GM21526 (cell line): ENCODE measurements at regions not wholly inside any gene's neighbourhood (a gene's known extent, or its start where the extent isn't known, plus 50 kb on each side); places are given as distances from the start of the nearest gene placed in this dataset.
"Not testable (repeated sequence)": the region's sequence is repeated elsewhere in the genome, so short reads cannot be mapped to it uniquely, and the experiment has no call there.

ENCODE experiments used
- ATAC-seq: cut with Tn5 transposase; IDR thresholded peaks from one replicate; pipeline ENCODE4 v1.9.1; 2021; ENCODE audit warnings: moderate library complexity; ENCODE audit not compliant: unreplicated experiment, low FRiP score

DNA sequence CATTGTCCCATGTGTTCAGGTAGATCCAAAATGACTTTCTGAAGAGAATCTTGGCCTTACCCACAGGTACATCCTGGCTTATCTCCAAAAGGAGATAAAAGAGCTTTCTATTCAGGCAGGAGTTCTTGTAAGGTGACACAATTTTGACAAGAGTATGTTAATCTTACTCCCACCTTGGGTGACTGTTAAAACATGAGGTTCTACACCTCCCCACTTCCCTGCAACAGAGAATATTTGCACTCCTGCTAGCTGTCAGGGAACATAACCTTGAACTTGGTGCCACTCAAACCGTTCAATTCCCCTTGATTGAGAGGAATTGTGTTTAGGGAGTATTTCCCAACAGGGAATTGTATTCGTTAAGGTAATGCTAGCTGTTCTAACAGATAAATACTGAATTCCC, 372.5 kb upstream of the KLHL29 start:
- ATAC-seq: no peak

DNA sequence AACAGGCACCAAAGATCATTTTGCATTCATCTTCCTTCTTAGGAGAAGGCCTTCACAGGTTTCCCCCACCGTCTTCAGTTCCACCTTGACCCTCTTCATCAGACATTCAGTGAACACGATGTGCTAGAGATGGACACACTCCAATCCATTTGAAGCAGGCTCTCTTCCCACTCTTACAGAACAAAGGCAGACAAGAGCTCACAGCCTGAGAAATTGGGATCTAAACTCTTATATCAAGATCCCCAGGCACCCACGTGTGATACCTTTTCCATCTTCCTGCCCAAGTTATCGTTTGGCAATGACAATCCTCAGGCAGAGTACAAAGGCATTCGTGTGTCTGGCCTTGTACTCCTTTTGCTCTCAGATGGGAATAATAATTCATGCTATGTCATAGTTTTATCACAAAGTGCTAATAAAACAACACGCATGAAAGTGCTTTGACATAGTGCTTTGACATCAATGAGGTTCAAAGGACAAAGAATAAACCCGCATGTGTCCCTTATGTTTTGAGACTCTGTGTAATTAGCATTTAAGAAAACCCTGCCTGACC, 369.3 kb upstream of the KLHL29 start:
- no peak for ATAC-seq

- ATAC-seq: no peak
Observed at GRCh38 chr2:23019476-23019875, 365.5 kb upstream of the KLHL29 start.

GRCh38 chr2:23020659-23021058, 364.3 kb upstream of the KLHL29 start:
- no peak for ATAC-seq

GRCh38 chr2:23021311-23022120, 363.5 kb upstream of the KLHL29 start:
- ATAC-seq: no peak

DNA sequence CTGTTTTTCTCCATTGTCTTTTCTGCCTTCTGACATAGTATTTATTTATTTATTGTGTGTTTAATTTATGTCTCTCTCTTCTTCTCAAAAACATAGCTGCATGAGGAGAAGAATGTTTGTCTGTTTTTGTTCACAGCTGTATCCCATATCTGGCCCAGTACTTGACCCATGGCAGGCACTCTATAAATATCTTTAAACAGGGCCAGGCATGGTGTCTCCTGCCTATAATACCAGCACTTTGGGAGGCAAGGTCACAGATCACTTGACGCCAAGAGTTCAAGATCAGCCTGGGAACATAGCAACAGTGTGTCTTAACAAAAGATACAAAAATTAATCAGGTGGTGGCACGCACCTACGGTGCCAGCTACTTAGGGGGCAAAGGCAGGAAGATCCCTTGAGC, 361.3 kb upstream of the KLHL29 start:
- ATAC-seq: no peak

DNA sequence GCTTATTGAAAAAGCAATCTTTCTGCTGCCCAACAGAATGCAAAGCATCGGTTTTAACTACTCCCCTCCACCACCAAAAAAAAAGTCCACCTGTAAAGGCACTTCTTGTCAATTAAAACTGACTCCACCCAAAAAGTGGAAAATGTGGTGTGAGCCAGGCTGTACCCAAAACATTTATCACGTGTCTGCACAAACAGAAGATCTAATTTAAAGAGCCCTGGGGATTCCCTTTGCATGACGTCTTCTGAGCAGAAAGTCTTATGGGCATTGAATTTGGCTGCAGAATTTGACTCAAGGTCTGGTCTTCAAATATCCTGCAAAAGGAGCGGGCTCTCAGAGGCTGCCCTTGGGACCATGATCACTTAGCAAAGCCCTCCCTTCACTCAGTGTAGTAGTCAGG, 358.3 kb upstream of the KLHL29 start:
- no peak for ATAC-seq

DNA sequence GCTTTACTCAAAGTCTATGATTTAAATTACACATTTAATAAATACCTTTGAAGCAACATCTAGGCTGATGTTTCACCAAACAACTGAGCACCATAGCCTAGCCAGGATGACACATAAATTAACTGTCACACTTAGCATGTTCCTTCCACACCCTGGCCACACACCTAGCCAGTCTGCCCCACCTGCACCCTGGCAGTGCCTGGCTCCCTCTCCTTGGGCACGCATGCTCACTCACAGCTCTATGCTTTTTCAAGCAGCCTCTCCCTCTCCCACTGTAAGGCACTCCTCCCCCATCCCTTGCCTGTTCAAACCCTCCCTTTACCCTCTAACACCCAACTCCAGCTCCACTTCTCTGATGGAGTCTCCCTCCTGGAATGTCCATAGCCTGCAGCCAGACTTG, 357.6 kb upstream of the KLHL29 start:
- no peak for ATAC-seq

DNA sequence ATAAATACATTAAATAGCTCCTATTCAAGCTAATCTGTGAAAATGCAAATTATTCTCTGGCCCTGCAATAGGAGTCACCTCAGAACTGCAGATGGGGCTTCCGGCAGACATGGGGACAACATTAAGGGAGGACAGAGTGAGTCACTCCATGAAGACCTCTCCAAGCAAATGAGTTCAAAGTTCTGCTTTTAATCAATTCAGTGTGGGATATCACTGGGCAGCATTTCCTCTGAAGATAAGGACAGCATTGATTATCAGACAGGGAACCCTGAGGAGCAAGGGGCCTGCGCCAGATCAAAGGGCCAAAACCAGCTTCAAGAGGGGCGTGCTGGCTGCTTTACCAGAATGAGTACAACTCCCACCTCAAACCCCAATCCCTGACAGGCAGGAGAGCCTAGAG, 356.9 kb upstream of the KLHL29 start:
- ATAC-seq: no peak

GRCh38 chr2:23029111-23029510, 355.9 kb upstream of the KLHL29 start:
- ATAC-seq: no peak

GRCh38 chr2:23029951-23030350, 355.0 kb upstream of the KLHL29 start:
- no peak for ATAC-seq

DNA sequence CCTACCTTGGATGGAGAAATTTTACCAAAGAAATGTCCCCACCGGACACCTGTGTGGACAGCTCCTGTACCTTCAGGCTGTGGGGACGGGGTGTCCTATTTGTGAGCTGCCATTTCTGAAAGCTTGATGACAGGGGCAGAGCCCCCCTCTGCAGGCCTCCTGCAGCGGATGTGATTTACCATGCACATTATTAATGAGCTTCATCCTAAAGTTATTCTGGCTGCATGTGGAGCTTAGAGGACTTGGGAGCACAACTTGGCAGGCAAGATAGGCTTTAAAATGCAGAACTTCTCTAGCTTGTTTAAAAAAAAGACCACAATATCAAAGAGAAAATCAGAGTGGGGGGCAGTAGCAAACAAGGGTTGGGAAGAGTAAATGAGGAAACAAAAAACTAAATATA, 350.0 kb upstream of the KLHL29 start:
- no peak for ATAC-seq

GRCh38 chr2:23036629-23037028, 348.4 kb upstream of the KLHL29 start:
- no peak for ATAC-seq

GRCh38 chr2:23037596-23037995, 347.4 kb upstream of the KLHL29 start:
- ATAC-seq: no peak

DNA sequence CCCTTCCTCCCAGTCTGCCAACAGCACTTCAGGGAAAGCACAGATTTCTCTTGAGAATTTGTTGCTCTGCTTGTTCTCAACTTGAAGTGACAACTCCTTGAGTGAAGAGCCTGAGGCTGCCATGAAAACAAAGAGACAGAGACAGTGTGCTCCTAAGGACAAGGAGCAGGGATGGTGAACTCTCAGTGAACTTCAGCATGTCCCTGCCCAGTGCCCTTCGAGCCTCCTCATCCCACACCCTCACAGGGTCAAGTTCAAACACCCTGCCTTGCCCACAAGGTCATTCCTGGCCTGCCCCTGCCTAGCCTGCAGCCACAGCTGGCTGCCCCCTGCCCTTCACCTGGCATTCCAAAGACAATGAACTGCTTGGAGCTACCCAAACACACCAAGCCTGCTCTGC, 343.5 kb upstream of the KLHL29 start:
- ATAC-seq: no peak

DNA sequence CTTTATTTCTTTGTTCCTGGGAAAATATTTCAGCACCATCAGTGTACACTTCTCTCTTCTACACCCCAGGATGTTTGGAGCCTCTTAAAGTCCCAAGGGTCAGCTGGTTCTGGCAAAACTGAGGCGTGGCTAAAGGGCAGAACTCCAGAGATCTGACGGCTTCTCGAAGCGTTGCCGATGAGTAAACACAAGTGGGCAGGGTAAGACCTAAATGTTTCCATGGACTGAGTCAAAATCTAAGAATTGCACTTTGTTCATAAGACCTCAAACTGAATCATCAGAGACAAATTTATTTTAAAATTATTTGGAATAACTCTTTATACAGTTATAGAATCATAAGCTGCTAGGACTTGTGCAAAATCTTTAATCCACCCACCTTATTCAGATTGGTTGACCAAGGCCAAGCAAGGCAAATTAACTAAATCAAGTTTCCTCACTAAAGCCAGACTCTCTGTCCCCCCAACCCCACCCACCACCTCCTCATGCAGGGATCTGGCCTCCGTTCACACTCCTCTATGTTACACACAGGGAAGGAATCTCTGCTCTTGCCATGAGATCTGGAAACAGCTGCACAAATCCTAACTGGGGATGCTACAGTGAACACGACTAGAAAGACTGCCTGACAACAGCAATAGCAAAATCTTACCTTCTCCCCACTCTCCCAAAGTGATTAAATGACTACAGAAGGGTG, 342.6 kb upstream of the KLHL29 start:
- no peak for ATAC-seq

- ATAC-seq: no peak
Observed at GRCh38 chr2:23050388-23050787, 334.6 kb upstream of the KLHL29 start.

GRCh38 chr2:23053601-23054000, 331.4 kb upstream of the KLHL29 start:
- no peak for ATAC-seq

DNA sequence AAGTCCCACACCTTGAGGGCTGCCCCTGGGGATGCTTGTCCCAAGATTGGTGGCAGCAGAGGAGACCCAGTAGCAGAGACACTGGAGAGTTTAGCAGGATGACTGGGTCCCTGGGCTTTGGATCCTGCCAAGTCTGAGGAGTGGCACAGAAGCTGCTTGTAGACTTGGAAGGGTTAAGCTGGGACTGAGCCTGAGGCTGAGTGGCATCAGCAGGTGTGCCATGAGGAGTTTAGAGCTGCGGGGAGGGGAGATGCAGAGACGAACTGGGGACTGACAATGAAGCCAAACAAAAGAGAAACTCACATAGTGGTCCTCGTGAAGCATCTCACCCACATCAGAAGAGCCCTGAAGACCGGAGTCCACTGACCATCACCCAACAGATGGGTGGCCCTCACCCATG, 329.7 kb upstream of the KLHL29 start:
- no peak for ATAC-seq

GRCh38 chr2:23056846-23057245, 328.1 kb upstream of the KLHL29 start:
- ATAC-seq: not testable (repeated sequence)

DNA sequence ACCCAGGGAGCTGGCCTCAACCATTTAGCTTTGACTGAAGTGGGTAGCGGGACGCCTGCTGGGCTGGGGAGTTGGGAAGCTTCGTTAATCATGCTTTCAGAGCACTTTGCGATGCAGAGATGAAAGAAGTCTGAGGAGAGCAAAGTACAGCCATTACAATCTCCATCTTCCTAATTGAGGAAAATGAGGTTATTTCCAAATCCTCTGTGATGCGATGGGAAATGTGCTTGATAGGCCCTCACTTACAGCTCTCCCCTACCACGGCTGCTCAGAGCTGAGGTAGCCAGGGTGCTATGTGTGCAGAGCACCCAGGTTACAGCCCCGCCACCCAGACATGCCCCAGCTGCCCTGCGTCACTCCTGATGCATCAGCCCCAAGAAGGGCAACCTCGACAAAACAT, 326.5 kb upstream of the KLHL29 start:
- ATAC-seq: no peak

- no peak for ATAC-seq
Observed at GRCh38 chr2:23065210-23065609, 319.8 kb upstream of the KLHL29 start.
